OCI-LY1 (cell line): ENCODE measurements at regions not wholly inside any gene's neighbourhood (a gene's known extent, or its start where the extent isn't known, plus 50 kb on each side); places are given as distances from the start of the nearest gene placed in this dataset.

Experiments used
- CTCF ChIP-seq: fragments of 200-600 bp; sonication (generic), shearing (Covaris generic); IDR thresholded peaks from 2 replicates; pipeline ENCODE4 v1.5.1; 2017; ENCODE audit warnings: mild to moderate bottlenecking, antibody characterized with exemption, low read length, moderate library complexity, mixed read lengths
- EZH2 ChIP-seq: fragments of 200-600 bp; sonication (generic), shearing (Covaris generic); IDR thresholded peaks from 2 replicates; pipeline ENCODE4 v1.8.0; 2017; ENCODE audit warnings: borderline replicate concordance, mixed run types, mild to moderate bottlenecking, antibody characterized with exemption, low read length, moderate library complexity, mixed read lengths

- TF ChIP-seq EZH2, result no peak
- TF ChIP-seq CTCF, result no peak
Observed at GRCh38 chr7:41007811-41008210, 695.1 kb downstream of the INHBA start.
